UCSD-AML1 (cell line): ENCODE measurements at regions not wholly inside any gene's neighbourhood (a gene's known extent, or its start where the extent isn't known, plus 50 kb on each side); places are given as distances from the start of the nearest gene placed in this dataset.
A peak's percentile ranks its signal among the peaks of the same experiment; 100 is the strongest.
"Not testable (repeated sequence)": the region's sequence is repeated elsewhere in the genome, so short reads cannot be mapped to it uniquely, and the experiment has no call there.

Experiments
- DNase-seq: peaks from one replicate; lab custom pipeline; 2025; ENCODE audit not compliant: unreplicated experiment; lab: John Stamatoyannopoulos, UW

DNA sequence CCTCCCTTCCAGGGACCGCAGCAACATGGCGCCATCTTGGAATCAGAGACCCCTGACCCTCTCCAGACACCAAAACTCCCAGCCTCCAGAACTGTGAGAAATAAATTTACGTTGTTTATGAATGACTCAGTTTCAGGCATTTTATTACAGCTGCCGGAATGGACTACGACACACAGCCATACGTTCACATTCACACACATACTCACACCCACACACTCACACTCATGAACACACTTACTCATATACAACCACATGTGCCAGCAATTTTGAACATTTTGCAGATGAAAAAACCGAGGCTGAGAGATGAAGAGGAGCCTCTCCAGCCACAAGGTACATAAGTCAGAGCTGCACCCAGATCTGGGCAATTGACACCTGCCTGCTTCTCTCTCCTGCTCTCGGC lies 151.0 kb upstream of the RAB4A start:
- DNase-seq, result no peak

DNA sequence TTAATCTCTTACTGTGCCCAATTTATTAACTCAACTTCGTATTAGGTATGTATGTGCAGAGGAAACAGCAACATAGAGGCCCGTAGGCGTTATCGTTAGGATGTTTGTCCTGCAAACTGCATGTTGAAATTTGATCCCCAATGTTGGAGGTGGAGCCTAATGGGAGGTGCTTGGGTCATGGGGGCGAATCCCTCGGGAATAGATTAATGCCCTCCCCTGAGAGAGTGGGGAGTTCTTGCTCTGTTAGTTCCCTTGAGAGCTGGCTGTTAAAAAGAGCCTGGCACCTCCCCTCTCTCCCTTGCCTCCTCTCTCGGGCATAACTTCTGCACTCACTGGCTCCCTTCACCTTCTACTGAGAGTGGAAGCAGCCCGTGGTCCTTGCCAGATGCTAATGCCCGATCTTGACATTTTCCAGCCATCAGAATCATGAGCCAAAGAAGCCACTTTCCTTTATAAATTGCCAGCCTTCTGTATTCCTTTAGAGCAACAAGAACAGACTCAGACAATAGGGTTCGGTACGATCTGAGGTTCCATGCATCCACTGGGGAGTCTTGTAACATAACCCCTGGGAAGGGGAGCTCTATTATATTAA lies 149.0 kb upstream of the RAB4A start:
- DNase-seq, result no peak

DNA sequence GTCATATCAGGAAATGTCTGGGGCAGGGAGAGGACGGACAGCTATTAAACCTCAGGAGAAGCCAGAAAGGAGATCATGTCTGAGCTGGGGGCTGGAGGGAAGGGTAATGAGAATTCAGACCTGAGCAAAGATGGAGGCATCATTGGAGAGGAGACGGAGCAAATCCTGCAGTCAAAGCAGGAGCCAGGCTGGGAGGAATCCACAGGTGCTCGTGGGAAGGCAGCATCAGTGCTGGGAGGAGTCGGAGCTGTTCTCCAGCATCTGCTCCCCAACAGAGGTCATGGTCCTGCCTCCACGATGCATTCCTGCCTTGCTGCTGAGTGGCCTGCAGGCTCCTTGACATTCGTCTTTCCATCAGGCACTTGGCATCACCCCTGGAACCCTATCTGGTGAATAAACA lies 148.3 kb upstream of the RAB4A start:
- DNase-seq, result no peak

DNA sequence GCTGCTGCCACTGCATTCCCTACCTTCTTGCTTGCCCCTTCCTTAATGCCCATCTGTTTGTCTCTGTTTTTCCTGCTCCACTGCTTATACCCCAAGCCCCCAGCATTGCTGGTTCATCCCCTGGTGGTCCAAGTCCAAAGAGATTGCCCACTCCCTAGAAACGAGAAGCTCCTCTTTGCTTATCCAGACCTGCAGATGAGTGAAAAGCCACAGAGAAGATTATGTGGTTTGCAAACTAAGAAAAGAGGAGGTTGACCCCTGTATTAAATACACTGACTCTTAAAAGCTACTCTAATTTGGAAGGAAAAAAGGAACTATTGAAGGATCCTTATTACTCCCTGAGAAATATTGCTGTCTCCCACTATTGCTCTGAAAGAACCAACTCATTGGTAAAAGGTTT lies 146.8 kb upstream of the RAB4A start:
- no peak for DNase-seq

DNA sequence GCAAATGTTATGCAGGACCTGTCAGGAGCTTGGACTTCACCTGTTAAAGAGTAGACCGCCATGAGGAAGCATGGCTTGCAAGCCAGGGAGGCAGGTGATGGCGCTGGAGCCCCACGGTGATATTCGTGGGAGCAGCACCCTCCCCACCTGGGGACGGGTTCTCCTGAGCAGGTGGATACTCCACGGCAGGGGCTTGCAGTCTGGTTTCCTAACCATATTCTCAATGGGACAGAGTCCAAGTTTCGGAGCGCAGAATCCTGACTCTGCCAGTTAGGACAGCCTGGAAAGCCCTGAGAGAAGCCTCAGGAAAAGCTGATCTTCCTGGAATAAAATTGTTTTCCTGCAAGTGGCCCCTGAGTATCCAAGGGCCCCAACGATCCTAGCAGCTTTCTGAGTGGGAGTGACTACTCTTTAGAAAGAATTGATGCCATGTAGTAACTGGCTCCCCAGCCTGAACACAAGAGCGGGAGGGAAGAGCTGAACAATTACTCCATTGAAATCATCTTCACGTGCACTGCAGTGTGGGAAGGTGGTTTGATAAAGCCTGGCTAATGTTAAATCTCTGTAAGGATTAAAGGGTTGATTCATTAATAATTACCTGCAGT lies 146.3 kb upstream of the RAB4A start:
- no peak for DNase-seq

DNA sequence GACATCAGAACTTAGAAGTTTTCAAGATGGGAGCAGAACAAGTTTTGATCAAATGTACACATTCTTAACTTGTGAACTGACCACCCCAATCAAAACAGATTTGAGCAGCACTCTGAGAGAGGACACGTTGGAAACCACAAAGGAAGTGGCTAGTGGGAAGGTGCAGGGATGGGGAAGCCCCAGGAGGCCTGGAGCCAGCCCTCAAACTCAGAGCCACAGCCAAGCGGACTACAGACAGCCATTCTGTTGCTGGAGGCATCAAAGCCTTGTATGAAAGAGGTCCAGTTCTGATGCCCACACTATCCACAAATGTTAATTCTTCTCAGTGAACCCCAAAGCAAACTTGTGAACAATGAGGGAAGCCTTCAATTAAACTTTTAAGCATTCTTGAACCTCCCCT lies 143.6 kb upstream of the RAB4A start:
- peak; percentile 20 for DNase-seq

DNA sequence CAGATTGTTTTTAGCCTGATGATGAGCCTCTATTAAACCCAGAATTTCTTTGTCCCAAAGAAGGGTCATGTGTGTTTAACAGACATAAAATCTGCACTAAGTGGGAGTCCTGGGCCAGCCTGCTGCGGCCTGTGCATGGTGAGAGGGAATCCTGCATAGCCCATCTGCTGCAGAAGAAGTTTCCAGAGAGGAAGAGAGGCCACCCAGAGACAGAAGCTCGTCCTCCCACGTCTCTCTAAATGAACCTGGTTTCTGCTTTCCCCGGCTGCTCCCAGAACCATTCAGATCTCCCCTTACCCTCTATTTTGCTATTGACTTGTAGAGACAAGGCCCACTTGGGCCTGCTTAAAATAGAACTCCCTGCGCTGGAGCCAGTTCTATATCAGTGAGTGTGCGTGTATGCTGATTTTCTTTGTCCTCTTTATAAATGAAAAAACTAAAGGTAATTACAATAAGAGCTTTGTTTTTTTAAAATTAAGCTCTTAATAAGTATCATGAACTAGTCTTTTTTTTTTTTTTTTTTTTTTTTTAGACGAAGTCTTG lies 142.8 kb upstream of the RAB4A start:
- DNase-seq, result no peak

DNA sequence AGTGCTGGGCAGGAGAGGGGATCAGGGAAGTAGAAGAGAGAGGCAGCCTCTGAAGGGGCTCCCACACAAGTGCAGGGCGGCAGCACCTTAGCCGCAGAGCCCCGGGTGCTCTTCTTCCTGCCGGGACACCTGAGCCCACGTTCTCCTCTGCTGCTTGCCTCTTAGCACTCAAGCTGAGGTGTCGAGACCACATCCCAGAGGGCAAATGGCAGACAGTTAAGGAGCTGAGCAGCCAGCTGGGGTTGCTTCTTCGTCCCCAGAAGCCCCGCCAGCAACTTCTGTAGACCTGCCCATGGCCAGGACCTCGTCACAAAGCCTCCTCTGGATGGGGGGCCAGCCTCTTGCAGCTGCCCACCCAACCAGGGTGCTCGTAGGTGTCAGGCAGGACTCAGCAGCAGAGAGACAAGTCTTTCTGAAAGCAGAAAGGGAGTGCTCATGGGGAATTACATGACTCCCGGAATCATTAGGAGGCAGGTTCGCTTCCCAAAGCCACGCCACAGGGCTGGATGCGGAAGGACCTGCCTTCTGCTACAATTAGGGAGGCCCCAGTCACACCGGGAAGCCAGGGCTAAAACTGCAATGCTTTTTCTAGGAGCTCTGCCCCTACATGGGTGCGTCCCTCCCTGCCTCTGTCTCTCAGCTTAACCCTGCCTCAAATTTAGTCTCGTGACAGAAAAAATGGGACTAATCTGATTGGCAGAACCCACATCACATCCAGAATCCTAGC lies 141.4 kb upstream of the RAB4A start:
- DNase-seq, result no peak

DNA sequence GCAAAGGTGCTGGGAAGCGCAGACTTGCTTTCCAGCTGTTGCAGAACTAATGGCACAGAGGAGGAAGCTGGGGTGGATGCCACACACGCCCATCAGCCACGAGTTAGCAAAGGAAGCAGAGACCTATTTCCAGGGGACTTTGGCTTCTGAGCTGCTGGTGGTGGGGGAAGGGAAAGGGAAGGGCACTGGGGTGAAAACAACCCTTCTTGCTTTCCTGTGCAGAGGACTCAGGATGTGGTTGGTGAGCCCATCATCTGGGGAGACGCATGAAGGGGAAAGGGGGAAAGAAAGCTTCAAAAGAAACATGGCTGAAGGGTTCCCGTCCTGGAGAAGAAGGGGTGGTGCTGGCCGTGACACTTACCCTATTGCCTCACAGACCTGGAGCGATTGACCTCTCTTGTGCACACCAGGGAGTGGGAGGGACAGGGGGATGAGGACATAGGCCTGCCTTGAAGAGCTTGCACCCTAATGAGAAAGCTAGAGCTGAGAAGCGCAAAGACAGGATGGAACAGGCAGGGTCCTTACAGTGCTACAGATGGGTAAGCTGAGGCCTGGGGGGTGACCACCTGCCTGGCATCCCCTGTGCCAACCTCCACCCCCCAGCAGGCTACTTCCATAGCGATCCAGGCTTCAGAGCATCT lies 140.8 kb upstream of the RAB4A start:
- DNase-seq, result peak; percentile 61

DNA sequence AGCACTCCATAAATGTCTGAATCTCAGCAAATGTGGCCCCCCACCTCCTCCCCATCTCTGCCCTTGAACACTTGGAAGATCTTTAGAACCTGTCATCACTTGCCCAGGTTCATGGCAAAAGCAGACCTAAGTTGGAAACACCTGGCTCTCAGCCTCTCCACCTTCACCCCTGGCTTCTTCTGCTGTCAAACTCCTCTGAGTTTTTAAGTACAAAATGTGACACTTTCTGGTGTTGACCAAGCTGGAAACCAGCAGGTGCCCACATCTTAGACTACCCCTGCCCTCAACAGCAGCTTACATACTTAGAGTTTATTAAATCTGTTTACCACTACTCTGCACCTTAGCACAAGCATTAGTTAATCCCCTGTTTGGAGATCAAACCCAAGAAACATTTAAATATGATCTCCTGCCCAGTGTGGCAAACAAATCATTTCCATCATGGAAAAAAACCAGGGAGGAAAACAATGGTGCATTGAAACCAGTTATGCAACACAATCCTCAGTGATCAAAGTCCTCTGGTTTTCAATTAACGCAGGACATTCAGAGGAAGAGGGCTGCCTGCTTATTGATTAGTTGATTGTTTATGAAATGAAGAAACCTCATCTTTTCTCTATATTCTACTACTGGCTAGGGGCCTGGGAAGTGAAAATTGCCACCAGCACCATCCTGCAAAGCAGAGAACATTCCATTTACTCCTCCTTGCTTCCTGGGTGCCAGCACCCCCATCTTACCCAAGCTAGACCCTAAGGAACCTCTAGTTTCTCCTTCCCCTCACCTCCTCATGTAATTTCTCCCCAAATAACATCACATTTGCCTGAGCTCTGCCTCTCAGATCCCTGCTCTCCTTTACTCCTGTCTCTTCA lies 139.4 kb upstream of the RAB4A start:
- no peak for DNase-seq

DNA sequence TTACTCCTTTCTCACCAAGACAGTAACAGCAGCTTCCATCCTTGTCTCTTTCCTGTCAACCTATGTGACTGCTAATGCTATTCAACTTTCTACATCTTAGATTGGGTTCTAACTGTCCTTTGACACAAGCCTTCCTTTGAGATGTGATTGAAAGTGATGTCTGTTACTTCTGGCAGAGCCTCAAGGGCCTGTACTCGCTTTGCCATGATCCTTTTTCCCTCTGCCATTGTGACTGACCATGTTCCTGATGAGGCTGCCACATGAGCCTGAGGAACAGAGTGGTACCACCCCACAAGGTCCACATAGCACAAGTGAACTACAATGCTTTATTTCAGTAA lies 138.8 kb upstream of the RAB4A start:
- DNase-seq, result no peak

DNA sequence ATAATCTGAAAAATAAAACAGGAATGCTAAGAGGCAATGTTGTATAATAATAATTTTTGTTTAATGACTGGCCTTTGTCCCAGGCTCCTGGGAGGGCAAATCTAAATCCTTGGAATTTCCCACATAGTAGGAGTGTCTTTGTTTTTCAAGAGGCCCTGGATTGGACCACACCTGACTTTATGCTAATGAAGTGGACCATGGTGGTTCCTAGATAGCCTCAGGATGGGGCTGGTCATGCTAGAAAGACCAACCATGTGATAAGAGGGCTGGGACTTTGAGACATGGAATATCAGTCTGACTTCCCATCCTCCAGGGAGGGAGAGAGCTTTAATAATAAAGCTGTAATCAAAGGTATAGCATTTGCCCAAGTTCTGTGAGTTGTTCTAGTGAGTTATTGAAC lies 138.2 kb upstream of the RAB4A start:
- DNase-seq, result no peak

DNA sequence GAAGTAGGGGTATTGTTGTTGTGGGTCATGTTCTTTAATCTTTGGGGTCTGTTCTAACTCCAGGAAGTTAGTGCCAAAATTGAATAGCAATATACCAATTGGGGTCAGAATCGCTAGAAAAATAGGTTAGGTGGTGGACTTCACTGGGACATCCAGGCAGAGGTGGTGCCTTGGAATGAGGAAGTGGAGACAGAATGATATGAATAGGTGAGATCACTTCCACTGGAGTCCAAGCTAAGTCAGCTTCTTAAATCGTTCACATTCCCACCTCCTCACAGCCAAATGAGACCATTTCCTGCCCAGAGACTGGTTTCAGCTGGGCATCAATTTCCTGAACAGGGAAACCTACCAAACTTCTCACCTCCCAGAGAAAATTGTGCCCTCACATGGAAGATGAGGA lies 137.8 kb upstream of the RAB4A start:
- DNase-seq, result no peak

DNA sequence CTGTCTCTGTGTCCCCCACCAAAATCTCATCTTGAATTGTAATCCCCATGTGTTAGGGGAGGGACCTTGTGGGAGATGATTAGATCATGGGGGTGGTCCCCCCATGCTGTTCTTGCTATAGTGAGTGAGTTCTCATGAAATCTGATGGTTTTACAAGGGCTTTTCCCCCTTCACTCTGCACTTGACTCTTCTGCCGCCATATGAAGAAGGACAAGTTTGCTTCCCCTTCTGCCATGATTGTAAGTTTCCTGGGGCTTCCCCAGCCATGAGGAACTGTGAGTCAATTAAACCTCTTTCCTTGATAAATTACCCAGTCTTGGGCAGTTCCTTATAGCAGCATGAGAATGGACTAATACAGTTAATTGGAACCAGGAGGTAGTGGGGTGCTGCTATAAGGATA lies 137.1 kb upstream of the RAB4A start:
- no peak for DNase-seq

DNA sequence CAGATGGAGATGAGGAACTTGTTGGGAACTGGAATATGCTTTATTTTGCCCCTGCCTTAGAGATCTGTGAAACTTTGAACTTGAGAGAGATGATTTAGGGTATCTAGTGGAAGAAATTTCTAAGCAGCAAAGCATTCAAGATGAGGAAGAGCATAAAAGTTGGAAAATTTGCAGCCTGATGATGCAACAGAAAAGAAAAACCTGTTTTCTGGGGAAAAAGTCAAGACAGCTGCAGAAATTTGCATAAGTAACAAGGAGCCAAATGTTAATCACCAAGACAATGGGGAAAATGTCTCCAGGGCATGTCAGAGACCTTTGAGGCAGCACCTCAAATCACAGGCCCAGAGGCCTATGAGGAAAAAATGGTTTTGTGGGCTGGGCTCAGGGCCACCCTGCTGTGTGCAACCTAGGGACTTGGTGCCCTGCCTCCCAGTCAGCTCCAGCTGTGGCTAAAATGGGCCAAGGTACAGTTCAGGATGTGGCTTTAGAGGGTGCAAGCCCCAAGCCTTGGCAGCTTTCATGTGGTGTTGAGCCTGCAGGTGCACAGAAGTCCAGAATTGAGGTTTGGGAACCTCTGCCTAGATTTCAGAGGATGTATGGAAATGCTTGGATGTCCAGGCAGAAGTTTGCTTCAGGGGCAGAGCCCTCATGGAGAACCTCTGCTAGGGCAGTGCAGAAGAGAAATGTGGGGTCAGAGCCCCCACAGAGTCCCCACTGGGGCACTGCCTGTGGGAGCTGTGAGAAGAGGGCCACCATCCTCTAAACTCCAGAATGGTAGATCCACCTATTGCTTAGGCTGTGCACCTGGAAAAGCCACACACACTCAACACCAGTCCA lies 136.3 kb upstream of the RAB4A start:
- DNase-seq, result not testable (repeated sequence)

DNA sequence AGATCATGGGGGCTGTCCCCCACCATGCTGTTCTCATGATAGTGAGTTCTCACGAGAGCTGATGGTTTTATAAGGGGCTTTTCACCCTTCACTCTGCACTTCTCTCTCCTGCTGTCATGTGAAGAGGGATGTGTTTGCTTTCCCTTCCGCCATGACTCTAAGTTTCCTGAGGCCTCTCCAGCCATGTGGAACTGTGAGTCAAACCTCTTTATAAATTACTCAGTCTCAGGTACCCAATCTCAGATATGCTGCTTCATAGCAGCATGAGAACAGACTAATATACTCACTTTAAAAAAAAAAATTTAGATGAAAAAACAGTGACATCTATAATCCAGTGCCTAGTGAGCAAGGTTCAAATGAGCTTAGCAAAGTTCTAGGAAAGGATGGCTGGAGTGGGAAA lies 135.1 kb upstream of the RAB4A start:
- no peak for DNase-seq

DNA sequence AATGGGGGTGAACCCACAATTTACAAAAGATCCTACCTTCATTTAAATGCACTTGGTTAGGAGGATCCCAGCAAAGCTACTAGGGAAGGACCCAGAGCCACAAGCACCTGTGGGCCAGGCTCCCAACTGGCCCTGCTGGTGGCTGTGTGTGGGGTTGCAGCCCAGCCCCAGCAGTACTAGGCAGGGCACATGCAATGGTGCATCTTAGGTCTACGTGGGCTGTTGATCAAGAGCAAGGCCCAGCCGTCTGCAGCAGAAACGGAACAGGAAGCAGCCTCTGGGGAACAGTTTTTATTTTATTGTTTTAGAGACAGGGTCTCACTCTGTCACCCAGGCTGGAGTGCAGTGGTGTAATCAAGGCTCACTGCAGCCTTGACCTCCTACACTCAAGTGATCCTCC lies 134.1 kb upstream of the RAB4A start:
- DNase-seq, result no peak

DNA sequence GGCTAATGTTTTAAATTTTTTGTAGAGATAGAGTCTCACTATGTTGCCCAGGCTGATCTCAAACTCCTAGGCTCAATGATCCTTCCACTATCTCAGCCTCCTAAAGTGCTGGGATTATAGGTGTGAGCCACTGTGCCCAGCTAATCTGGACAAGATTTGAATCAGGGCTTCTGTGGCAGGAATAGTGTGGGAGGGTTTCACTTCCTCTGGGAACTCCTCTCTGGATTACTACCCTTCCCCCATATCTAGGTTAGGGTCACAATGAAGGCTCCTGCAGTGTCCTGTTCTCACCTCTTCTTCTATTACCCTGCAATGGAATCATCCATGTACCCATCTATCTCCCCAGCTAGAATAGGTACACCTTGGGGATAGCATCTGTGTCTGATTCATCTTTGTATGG lies 133.6 kb upstream of the RAB4A start:
- no peak for DNase-seq

DNA sequence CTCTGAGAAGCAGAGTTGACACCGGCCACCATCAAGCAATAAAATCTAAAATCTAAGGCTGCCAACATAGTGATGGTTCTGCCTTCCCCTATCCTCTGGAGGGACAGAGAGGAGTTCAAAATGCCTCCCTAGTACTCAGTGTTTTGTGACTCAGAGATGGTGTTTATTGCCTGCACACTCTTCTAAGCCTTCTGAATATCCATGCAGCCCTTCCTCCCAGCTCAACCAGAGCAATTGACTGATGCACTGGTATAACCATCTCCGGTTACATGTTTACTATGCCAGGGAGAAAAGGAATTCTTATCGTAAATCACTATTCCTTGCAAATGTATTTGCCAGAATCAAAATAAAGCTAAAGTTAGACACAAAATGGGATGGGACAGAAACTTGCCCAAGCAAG lies 132.9 kb upstream of the RAB4A start:
- DNase-seq, result no peak
